H1 (cell line): ENCODE measurements at regions not wholly inside any gene's neighbourhood (a gene's known extent, or its start where the extent isn't known, plus 50 kb on each side); places are given as distances from the start of the nearest gene placed in this dataset.

Experiments used
- BCL11A ChIP-seq, 2 experiments: IDR thresholded peaks; one replicate each; pipeline ENCODE4 v1.6.1; 2011; ENCODE audit warnings: low read depth in 2 of 2, low read length in 2 of 2, mild to moderate bottlenecking in 2 of 2
- KDM1A ChIP-seq: fragments of 200-600, 300-600 bp; sonication (generic); IDR thresholded peaks from 2 replicates; pipeline ENCODE4 v1.7.1; 2016; ENCODE audit warnings: mild to moderate bottlenecking, low read length, borderline replicate concordance
- MAX ChIP-seq: IDR thresholded peaks from 2 replicates; pipeline ENCODE4 v1.6.1; 2012; ENCODE audit warnings: inconsistent platforms
- NRF1 ChIP-seq: IDR thresholded peaks from 2 replicates; pipeline ENCODE4 v1.6.1; 2011; ENCODE audit warnings: mild to moderate bottlenecking, low read depth, low read length, improper control_type of control experiment
- SAP30 ChIP-seq: fragments of 300-600 bp; sonication (generic); IDR thresholded peaks from 2 replicates; pipeline ENCODE4 v1.7.1; 2012; ENCODE audit warnings: low read length, moderate library complexity, mild to moderate bottlenecking, inconsistent platforms; ENCODE audit not compliant: insufficient read depth, insufficient replicate concordance
- SIN3A ChIP-seq, 2 experiments: IDR thresholded peaks in 1 of 2; conservative IDR thresholded peaks in 1 of 2; 2 replicates each; pipeline ENCODE4 v1.6.1; 2011 to 2012; ENCODE audit warnings: low read length in 2 of 2, improper control_type of control experiment in 1 of 2, low read depth in 1 of 2, mild to moderate bottlenecking in 1 of 2
- SIX5 ChIP-seq: IDR thresholded peaks from 2 replicates; pipeline ENCODE4 v1.6.1; 2011; ENCODE audit warnings: mild to moderate bottlenecking, low read depth, low read length

- TF ChIP-seq SIX5 (no peak), SIN3A (conservative IDR thresholded peaks at IDR 0.05 in 1 of 2, IDR thresholded peaks at IDR 0.05 in 1 of 2; ENCODE audit: low read depth in 1 of 2, low read length in 2 of 2) (no peak), BCL11A (IDR thresholded peaks at IDR 0.05; ENCODE audit: low read depth in 2 of 2, low read length in 2 of 2) (no peak), NRF1 (no peak), KDM1A (no peak), MAX (no peak), SAP30 (no peak)
These were observed 854.3 kb downstream of the UQCRFS1 start (continued) for GRCh38 chr19:28358633-28359032.
